ENCODE measurements at regions not wholly inside any gene's neighbourhood (a gene's known extent, or its start where the extent isn't known, plus 50 kb on each side); places are given as distances from the start of the nearest gene placed in this dataset.

DNA sequence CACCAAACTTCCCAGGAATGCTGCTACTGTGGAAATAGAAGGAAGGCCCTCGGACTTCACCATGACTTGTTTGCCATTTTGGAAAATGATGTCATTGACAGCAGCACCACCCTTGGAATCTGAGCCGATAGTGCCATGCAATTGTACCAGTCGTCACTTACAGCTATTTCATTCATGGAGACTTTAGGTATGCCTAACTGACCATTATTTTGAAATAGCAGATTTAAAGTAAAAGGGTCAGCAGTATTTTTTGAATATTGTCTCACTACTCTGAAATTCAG, 66.0 kb upstream of the ARL8B start:
- TF ChIP-seq, protein P1, sequence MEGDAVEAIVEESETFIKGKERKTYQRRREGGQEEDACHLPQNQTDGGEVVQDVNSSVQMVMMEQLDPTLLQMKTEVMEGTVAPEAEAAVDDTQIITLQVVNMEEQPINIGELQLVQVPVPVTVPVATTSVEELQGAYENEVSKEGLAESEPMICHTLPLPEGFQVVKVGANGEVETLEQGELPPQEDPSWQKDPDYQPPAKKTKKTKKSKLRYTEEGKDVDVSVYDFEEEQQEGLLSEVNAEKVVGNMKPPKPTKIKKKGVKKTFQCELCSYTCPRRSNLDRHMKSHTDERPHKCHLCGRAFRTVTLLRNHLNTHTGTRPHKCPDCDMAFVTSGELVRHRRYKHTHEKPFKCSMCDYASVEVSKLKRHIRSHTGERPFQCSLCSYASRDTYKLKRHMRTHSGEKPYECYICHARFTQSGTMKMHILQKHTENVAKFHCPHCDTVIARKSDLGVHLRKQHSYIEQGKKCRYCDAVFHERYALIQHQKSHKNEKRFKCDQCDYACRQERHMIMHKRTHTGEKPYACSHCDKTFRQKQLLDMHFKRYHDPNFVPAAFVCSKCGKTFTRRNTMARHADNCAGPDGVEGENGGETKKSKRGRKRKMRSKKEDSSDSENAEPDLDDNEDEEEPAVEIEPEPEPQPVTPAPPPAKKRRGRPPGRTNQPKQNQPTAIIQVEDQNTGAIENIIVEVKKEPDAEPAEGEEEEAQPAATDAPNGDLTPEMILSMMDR (IDR thresholded peaks at IDR 0.05; ENCODE audit: insufficient read depth, low read depth, low read length, missing control alignments) = no peak
- H3K4me3 ChIP-seq (ENCODE audit: low read length) = no peak overlapping the region
- no peak for DNase-seq (ENCODE audit: low read depth)

DNA sequence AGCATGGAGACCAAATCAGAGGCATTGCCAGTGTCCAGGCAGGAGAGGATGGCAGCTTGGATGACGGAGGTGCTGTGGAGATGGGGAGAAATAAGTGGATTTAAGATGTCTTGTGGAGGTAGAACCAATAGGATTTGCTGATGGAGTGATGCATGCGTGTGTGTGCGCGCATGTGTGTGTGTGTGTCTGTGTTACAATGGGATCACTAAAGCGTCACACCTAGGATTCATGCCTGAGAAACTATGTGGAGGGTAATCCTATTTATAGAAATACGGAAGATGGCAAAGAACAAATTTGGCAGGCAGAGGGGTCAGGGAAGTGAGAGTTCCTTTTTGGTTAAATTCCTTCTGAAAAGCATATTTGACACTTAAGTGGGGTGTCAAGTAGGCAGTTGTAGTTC, 64.8 kb upstream of the ARL8B start:
- TF ChIP-seq, protein P1 (IDR thresholded peaks at IDR 0.05; ENCODE audit: insufficient read depth, low read depth, low read length, missing control alignments) = no peak
- H3K4me3 ChIP-seq (ENCODE audit: low read length) = no peak overlapping the region

DNA sequence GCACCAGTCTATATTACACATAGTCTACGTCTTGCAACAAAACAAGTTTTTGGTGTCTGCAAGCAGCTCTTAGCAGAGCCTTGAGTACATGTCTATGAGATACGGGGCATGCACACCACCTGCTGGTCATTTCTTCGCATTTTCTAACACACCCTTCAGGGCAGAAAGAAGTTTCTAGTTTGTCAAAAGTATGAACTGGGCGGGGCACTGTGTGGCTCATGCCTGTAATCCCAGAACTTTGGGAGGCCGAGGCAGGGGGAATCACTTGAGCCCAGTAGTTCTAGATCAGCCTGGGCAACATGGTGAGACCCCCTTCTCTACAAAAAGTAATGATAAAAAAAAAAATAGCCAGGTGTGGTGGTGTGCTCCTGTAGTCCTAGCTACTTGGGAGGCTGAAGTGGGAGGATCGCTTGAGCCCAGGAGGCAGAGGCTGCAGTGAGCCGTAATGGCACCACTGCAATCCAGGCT, 64.2 kb upstream of the ARL8B start:
- no peak overlapping the region for H3K4me3 ChIP-seq (ENCODE audit: low read length)
- TF ChIP-seq, protein P1 (IDR thresholded peaks at IDR 0.05; ENCODE audit: insufficient read depth, low read depth, low read length, missing control alignments) = peak; percentile 76
- peak; percentile 94 for DNase-seq (ENCODE audit: low read depth)

More for the DNA sequence above, 64.8 kb upstream of the ARL8B start:
- DNase-seq (ENCODE audit: low read depth) = no peak

DNA sequence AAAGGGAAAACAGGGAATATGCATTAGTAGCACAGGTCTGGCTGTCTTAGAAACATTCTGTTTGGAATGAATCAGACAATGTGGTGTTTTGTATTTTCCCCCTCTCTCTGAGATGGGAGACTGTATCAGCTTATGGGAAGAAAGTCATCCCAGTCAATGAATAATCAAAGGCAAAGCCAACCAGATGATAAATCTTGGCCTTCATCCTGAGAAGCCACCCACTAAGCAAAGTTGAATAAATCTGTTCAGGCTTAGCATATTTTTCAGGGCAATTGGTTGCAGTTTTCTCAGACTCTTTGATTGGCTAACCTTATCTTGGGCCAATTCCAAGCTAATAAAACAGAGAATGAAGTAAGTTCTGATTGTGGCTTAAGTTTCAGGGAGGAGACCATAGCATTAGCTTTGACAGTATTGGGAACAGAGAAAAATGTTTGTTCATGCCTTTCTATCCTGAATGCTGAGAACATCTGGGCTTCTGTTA, 63.6 kb upstream of the ARL8B start:
- TF ChIP-seq, protein P1 (IDR thresholded peaks at IDR 0.05; ENCODE audit: insufficient read depth, low read depth, low read length, missing control alignments) = no peak
- H3K4me3 ChIP-seq (ENCODE audit: low read length) = no peak overlapping the region
- no peak for DNase-seq (ENCODE audit: low read depth)

DNA sequence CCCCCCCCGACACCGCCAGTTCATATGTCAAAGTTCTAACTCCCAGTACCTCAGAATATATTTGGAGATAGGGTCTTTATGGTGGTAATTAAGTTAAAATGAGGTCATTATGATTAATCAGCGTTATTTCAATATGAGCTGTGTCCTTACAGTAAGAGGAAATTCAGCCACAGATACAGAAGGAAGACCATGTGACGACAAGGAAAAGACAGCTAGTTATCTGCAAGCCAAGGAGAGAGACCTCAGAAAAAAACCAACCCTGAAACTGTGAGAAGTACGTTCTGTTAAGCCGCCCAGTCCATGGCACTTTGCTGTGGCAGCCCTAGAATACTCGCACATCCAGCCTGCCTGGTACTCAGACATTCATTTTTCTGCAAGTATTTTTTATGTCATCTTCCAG, 62.3 kb upstream of the ARL8B start:
- TF ChIP-seq, protein P1 (IDR thresholded peaks at IDR 0.05; ENCODE audit: insufficient read depth, low read depth, low read length, missing control alignments) = no peak
- DNase-seq (ENCODE audit: low read depth) = no peak
- H3K4me3 ChIP-seq (ENCODE audit: low read length) = no peak overlapping the region

DNA sequence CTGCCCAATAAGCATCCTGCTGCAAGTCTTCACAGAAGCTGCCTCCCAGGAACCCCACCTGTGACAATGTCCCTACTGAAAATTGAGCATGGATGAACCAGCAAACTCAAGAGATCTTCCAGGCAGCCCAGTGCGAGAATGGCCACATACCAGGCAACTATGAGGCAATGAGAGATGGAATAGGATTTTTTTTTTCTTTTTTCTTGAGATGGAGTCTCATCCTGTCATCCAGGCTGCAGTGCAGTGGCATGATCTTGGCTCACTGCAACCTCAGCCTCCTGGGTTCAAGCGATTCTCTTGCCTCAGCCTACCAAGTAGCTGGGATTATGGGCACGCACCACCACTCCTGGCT, 60.9 kb upstream of the ARL8B start:
- DNase-seq (ENCODE audit: low read depth) = no peak
- TF ChIP-seq, protein P1 (IDR thresholded peaks at IDR 0.05; ENCODE audit: insufficient read depth, low read depth, low read length, missing control alignments) = no peak

DNA sequence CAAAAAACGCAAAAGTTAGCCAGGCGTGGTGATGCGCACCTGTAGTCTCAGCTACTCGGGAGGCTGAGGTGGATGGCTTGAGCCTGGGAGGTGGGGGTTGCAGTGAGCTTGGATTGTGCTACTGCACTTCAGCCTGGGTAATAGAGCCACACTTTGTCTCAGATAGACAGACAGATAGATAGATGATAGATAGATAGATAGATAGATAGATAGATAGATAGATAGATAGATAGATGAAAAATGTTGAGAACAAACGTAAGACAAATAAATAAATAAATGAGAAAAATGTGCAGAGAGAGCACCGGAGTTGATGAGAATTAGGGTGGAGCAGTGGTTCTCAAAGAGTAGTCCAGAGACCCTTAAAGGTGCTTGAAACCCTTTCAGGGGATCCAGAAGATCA, 58.4 kb upstream of the ARL8B start:
- no peak overlapping the region for H3K4me3 ChIP-seq (ENCODE audit: low read length)
- DNase-seq (ENCODE audit: low read depth) = no peak
- TF ChIP-seq, protein P1 (IDR thresholded peaks at IDR 0.05; ENCODE audit: insufficient read depth, low read depth, low read length, missing control alignments) = no peak

More for the DNA sequence above, 60.9 kb upstream of the ARL8B start:
- no peak overlapping the region for H3K4me3 ChIP-seq (ENCODE audit: low read length)

All from epithelial cell of esophagus (primary cell).